SU-DHL-6 (cell line): ENCODE measurements at regions not wholly inside any gene's neighbourhood (a gene's known extent, or its start where the extent isn't known, plus 50 kb on each side); places are given as distances from the start of the nearest gene placed in this dataset.

ENCODE experiments used
- CTCF ChIP-seq: fragments of 200-600 bp; sonication (generic); IDR thresholded peaks from one replicate; pipeline ENCODE4 v1.5.1; 2017; ENCODE audit warnings: antibody characterized with exemption, mild to moderate bottlenecking, low read length, moderate library complexity; ENCODE audit not compliant: insufficient read depth, poor library complexity, severe bottlenecking
- EZH2phosphoT487 ChIP-seq: fragments of 200-600 bp; sonication (generic), shearing (Covaris generic); conservative IDR thresholded peaks from 2 replicates; pipeline ENCODE4 v1.6.1; 2018; ENCODE audit warnings: mild to moderate bottlenecking, antibody characterized with exemption, low read length, moderate library complexity, mixed read lengths

GRCh38 chr1:213573648-213574009 lies 414.1 kb upstream of the PROX1 start:
- no peak for TF ChIP-seq CTCF
- no peak for TF ChIP-seq EZH2phosphoT487
